Mesenchymal stem cell (in vitro differentiated cells and primary cell): ENCODE measurements at regions not wholly inside any gene's neighbourhood (a gene's known extent, or its start where the extent isn't known, plus 50 kb on each side); places are given as distances from the start of the nearest gene placed in this dataset.
A peak's percentile ranks its signal among the peaks of the same experiment; 100 is the strongest.

Experiments
- DNase-seq: peaks from one replicate; pipeline ENCODE4 v3.0.0-alpha.2; 2013
- H2AFZ ChIP-seq: one replicate; pipeline ENCODE4 v1.6.1; 2013; ENCODE audit warnings: low read depth, mild to moderate bottlenecking, control low read depth, inconsistent platforms, low read length, moderate library complexity
- H2AK5ac ChIP-seq: 2 replicates; pipeline ENCODE4 v1.6.1; 2013; ENCODE audit warnings: low read length, moderate library complexity, mild to moderate bottlenecking, inconsistent platforms; ENCODE audit not compliant: severe bottlenecking
- H2BK120ac ChIP-seq: one replicate; pipeline ENCODE4 v1.6.1; 2013; ENCODE audit warnings: low read depth, mild to moderate bottlenecking, inconsistent platforms, low read length, moderate library complexity
- H2BK12ac ChIP-seq, 2 experiments: one replicate each; pipeline ENCODE4 v1.6.1; 2013; ENCODE audit warnings: inconsistent platforms in 2 of 2, low read length in 2 of 2, mild to moderate bottlenecking in 2 of 2, moderate library complexity in 2 of 2, control low read depth in 1 of 2
- H2BK15ac ChIP-seq: one replicate; pipeline ENCODE4 v1.6.1; 2013; ENCODE audit warnings: mild to moderate bottlenecking, low read depth, inconsistent platforms; ENCODE audit not compliant: poor library complexity, severe bottlenecking
- H2BK5ac ChIP-seq: 2 replicates; pipeline ENCODE4 v1.6.1; 2013; ENCODE audit warnings: low read depth, mild to moderate bottlenecking, low read length, control low read depth, inconsistent platforms; ENCODE audit not compliant: poor library complexity, severe bottlenecking
- H3K14ac ChIP-seq, 2 experiments: one replicate each; pipeline ENCODE4 v1.6.1; 2013; ENCODE audit warnings: inconsistent platforms in 2 of 2, low read length in 2 of 2, control low read depth in 1 of 2, mild to moderate bottlenecking in 1 of 2, moderate library complexity in 1 of 2
- H3K18ac ChIP-seq, 2 experiments: one replicate each; pipeline ENCODE4 v1.6.1; 2013; ENCODE audit warnings: inconsistent platforms in 2 of 2, low read length in 2 of 2, control low read depth in 1 of 2, low read depth in 1 of 2, mild to moderate bottlenecking in 1 of 2
- H3K23ac ChIP-seq, 2 experiments: one replicate each; pipeline ENCODE4 v1.6.1; 2013; ENCODE audit warnings: inconsistent platforms in 2 of 2, low read length in 2 of 2, mild to moderate bottlenecking in 2 of 2, moderate library complexity in 2 of 2, control low read depth in 1 of 2
- H3K27ac ChIP-seq: 2 replicates; pipeline ENCODE4 v1.5.1; 2013; ENCODE audit warnings: mild to moderate bottlenecking, moderate library complexity, low read length, control low read depth, inconsistent platforms; ENCODE audit not compliant: poor library complexity, severe bottlenecking
- H3K27me3 ChIP-seq, 2 experiments: 2 replicates each; pipeline versions ENCODE4 v1.6.1 to v1.7.0; 2013; ENCODE audit warnings: low read length in 2 of 2, mild to moderate bottlenecking in 2 of 2, moderate library complexity in 2 of 2, control low read depth in 1 of 2, inconsistent platforms in 1 of 2; ENCODE audit not compliant: control insufficient read depth in 1 of 2, insufficient read depth in 1 of 2
- H3K36me3 ChIP-seq, 2 experiments: 2 replicates each; pipeline versions ENCODE4 v1.6.1 to v1.7.0; 2013; ENCODE audit warnings: low read length in 2 of 2, control low read depth in 1 of 2, inconsistent platforms in 1 of 2, low read depth in 1 of 2, mild to moderate bottlenecking in 1 of 2; ENCODE audit not compliant: insufficient read depth in 2 of 2, control insufficient read depth in 1 of 2
- H3K4ac ChIP-seq, 2 experiments: one replicate each; pipeline ENCODE4 v1.6.1; 2013; ENCODE audit warnings: inconsistent platforms in 2 of 2, low read length in 2 of 2, mild to moderate bottlenecking in 2 of 2, moderate library complexity in 2 of 2, control low read depth in 1 of 2, low read depth in 1 of 2
- H3K4me1 ChIP-seq: 2 replicates; pipeline ENCODE4 v1.6.1; 2013; ENCODE audit warnings: low read depth, low read length, control low read depth; ENCODE audit not compliant: control insufficient read depth, insufficient read depth
- H3K4me2 ChIP-seq: 2 replicates; pipeline ENCODE4 v1.6.1; 2013; ENCODE audit warnings: low read length, mild to moderate bottlenecking, inconsistent platforms; ENCODE audit not compliant: poor library complexity, severe bottlenecking
- H3K4me3 ChIP-seq, 2 experiments: 2 replicates each; pipeline versions ENCODE4 v1.5.1 to v1.7.0; 2013; ENCODE audit warnings: low read length in 2 of 2, mild to moderate bottlenecking in 2 of 2, control low read depth in 1 of 2, low read depth in 1 of 2; ENCODE audit not compliant: insufficient read depth in 1 of 2
- H3K79me1 ChIP-seq: replicated peaks from 2 replicates; pipeline ENCODE4 v1.6.1; 2013; ENCODE audit warnings: mild to moderate bottlenecking, control low read depth, low read length, inconsistent platforms; ENCODE audit not compliant: poor library complexity, severe bottlenecking
- H3K9ac ChIP-seq: 2 replicates; pipeline ENCODE4 v1.7.0; 2013; ENCODE audit warnings: mild to moderate bottlenecking, low read length, moderate library complexity
- H3K9me3 ChIP-seq: 2 replicates; pipeline ENCODE4 v1.7.0; 2013; ENCODE audit warnings: mild to moderate bottlenecking, low read length; ENCODE audit not compliant: control insufficient read depth
- H4K8ac ChIP-seq: one replicate; pipeline ENCODE4 v1.6.1; 2013; ENCODE audit warnings: inconsistent platforms, mild to moderate bottlenecking, low read length, moderate library complexity
- H4K91ac ChIP-seq: one replicate; pipeline ENCODE4 v1.6.1; 2013; ENCODE audit warnings: mild to moderate bottlenecking, low read length, inconsistent platforms
- WGBS: methylation state at CpG from one replicate; pipeline ENCODE4 v1.1.7; 2013; ENCODE audit warnings: mixed read lengths; 5-methylcytosine and 5-hydroxymethylcytosine counted together

GRCh38 chr2:30334762-30335363 is 103.5 kb downstream of the LBH start:
- Histone ChIP-seq H3K23ac (peak overlapping the region in 1 of 2 experiments; percentile 51), H3K9ac (no peak overlapping the region), H3K4me1 (no peaks in the 10 kb centered on the region), H3K4me2 (no peak overlapping the region), H2BK12ac (no peak overlapping the region), H3K27me3 (peaks cover 0 to 24% of the 10 kb centered on the region in 2 experiments), H3K4ac (no peak overlapping the region), H3K14ac (no peak overlapping the region), H3K36me3 (no peaks in the 10 kb centered on the region), H3K9me3 (no peaks in the 10 kb centered on the region), H3K4me3 (no peak overlapping the region), H4K91ac (peak overlapping the region; percentile 43), H2BK15ac (no peak overlapping the region), H3K79me1 (no peaks in the 10 kb centered on the region), H2AFZ (no peak overlapping the region), H4K8ac (no peak overlapping the region), H2AK5ac (no peak overlapping the region), H2BK120ac (peak overlapping the region; percentile 45), H3K27ac (no peak overlapping the region), H3K18ac (no peak overlapping the region), H2BK5ac (no peak overlapping the region)
- DNase-seq, result no peak
- WGBS, result 71% methylated on average over 2 of the region's 3 CpGs

DNA sequence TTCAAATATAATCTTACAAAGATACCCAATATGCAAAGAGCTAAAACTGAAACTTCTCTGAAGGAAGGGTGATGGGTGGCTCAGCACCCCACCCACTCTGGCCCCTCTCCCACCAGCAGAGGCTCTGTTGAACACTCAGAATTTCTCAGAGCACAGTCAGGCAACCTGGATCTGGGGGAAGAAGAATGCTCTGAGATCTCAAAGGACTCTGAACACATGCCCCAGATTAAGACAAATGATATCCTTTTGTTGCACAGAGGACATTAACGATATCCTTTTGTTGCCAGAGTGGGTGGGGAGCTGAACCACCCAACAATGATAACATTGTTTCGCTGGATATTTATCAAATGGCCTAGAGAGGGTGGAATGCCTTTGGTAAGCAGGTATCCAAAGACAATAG is 104.8 kb downstream of the LBH start:
- no peak overlapping the region for H2BK12ac ChIP-seq
- no peak overlapping the region for H2AK5ac ChIP-seq
- H3K27me3 ChIP-seq, result peaks cover 0 to 24% of the 10 kb centered on the region in 2 experiments
- no peak overlapping the region for H2BK5ac ChIP-seq
- H3K27ac ChIP-seq, result no peak overlapping the region
- H3K4me2 ChIP-seq, result no peak overlapping the region
- H3K4ac ChIP-seq, result no peak overlapping the region
- no peaks in the 10 kb centered on the region for H3K79me1 ChIP-seq
- no peak overlapping the region for H4K91ac ChIP-seq
- WGBS, result 83% methylated on average over 2 of the region's 2 CpGs
- H3K9me3 ChIP-seq, result no peaks in the 10 kb centered on the region
- H3K9ac ChIP-seq, result no peak overlapping the region
- no peak overlapping the region for H3K4me3 ChIP-seq
- H2BK15ac ChIP-seq, result no peak overlapping the region
- no peak overlapping the region for H2BK120ac ChIP-seq
- H3K18ac ChIP-seq, result no peak overlapping the region
- no peaks in the 10 kb centered on the region for H3K4me1 ChIP-seq
- no peak overlapping the region for H4K8ac ChIP-seq
- no peak for DNase-seq
- H3K36me3 ChIP-seq, result no peaks in the 10 kb centered on the region
- no peak overlapping the region for H3K14ac ChIP-seq
- H3K23ac ChIP-seq, result no peak overlapping the region
- H2AFZ ChIP-seq, result no peak overlapping the region

- peak overlapping the region; percentile 10 for H4K8ac ChIP-seq
- DNase-seq, result peak; percentile 73
- H3K18ac ChIP-seq, result peak overlapping the region in 1 of 2 experiments; percentile 55
- no peak overlapping the region for H2BK5ac ChIP-seq
- peak overlapping the region in 1 of 2 experiments; percentile 72 for H2BK12ac ChIP-seq
- H4K91ac ChIP-seq, result no peak overlapping the region
- H3K27ac ChIP-seq, result no peak overlapping the region
- H3K36me3 ChIP-seq, result no peaks in the 10 kb centered on the region
- H3K4me1 ChIP-seq, result no peaks in the 10 kb centered on the region
- 64% methylated on average over 15 of the region's 16 CpGs for WGBS
- no peak overlapping the region for H3K9ac ChIP-seq
- no peak overlapping the region for H3K23ac ChIP-seq
- no peak overlapping the region for H2BK15ac ChIP-seq
- peak overlapping the region; percentile 1 for H2AFZ ChIP-seq
- no peak overlapping the region for H2BK120ac ChIP-seq
- no peak overlapping the region for H2AK5ac ChIP-seq
- no peaks in the 10 kb centered on the region for H3K9me3 ChIP-seq
- H3K4me3 ChIP-seq, result no peak overlapping the region
- H3K4ac ChIP-seq, result no peak overlapping the region
- H3K79me1 ChIP-seq, result no peaks in the 10 kb centered on the region
- peaks cover 0 to 24% of the 10 kb centered on the region in 2 experiments for H3K27me3 ChIP-seq
- no peak overlapping the region for H3K4me2 ChIP-seq
- peak overlapping the region in 1 of 2 experiments; percentile 18 for H3K14ac ChIP-seq
Observed at GRCh38 chr2:30336978-30337841, 105.9 kb downstream of the LBH start.

- no peaks in the 10 kb centered on the region for H3K36me3 ChIP-seq
- no peak overlapping the region for H3K27ac ChIP-seq
- no peak overlapping the region for H3K4ac ChIP-seq
- H4K91ac ChIP-seq, result no peak overlapping the region
- no peak overlapping the region for H2BK12ac ChIP-seq
- no peak overlapping the region for H2AK5ac ChIP-seq
- no peak overlapping the region for H2AFZ ChIP-seq
- H3K4me1 ChIP-seq, result no peaks in the 10 kb centered on the region
- no peak overlapping the region for H3K18ac ChIP-seq
- no peak overlapping the region for H3K9ac ChIP-seq
- H3K23ac ChIP-seq, result no peak overlapping the region
- H4K8ac ChIP-seq, result no peak overlapping the region
- 89% methylated on average over 3 of the region's 3 CpGs for WGBS
- H3K79me1 ChIP-seq, result no peaks in the 10 kb centered on the region
- H2BK120ac ChIP-seq, result no peak overlapping the region
- no peak overlapping the region for H2BK5ac ChIP-seq
- H3K9me3 ChIP-seq, result no peaks in the 10 kb centered on the region
- H3K4me3 ChIP-seq, result no peak overlapping the region
- H2BK15ac ChIP-seq, result no peak overlapping the region
- no peak overlapping the region for H3K14ac ChIP-seq
- H3K27me3 ChIP-seq, result peaks cover 0 to 18% of the 10 kb centered on the region in 2 experiments
- no peak overlapping the region for H3K4me2 ChIP-seq
- DNase-seq, result no peak
Observed at GRCh38 chr2:30338475-30338874, 107.1 kb downstream of the LBH start.
